Neutrophil (primary cell): ENCODE measurements at regions not wholly inside any gene's neighbourhood (a gene's known extent, or its start where the extent isn't known, plus 50 kb on each side); places are given as distances from the start of the nearest gene placed in this dataset.
"Not testable (repeated sequence)": the region's sequence is repeated elsewhere in the genome, so short reads cannot be mapped to it uniquely, and the experiment has no call there.

Experiments used
- H3K27ac ChIP-seq: fragments of 200-600 bp; sonication (generic); 2 replicates; pipeline ENCODE4 v1.5.1; 2016; ENCODE audit warnings: mild to moderate bottlenecking, moderate library complexity
- H3K27me3 ChIP-seq: fragments of 200-600 bp; sonication (generic); 2 replicates; pipeline ENCODE4 v1.6.0; 2016; ENCODE audit warnings: mild to moderate bottlenecking
- H3K36me3 ChIP-seq: fragments of 200-600 bp; sonication (generic); 2 replicates; pipeline ENCODE4 v1.5.1; 2017
- H3K4me1 ChIP-seq, 2 experiments: fragments of 200-600 bp in 1 of 2; sonication (generic) in 1 of 2; 1 replicate in 1 of 2; 2 replicates in 1 of 2; pipeline versions ENCODE4 v1.5.1 to v1.6.1; 2013 to 2016; ENCODE audit warnings: low read depth in 1 of 2, low read length in 1 of 2, mild to moderate bottlenecking in 1 of 2, moderate library complexity in 1 of 2; ENCODE audit not compliant: control insufficient read depth in 1 of 2, insufficient read depth in 1 of 2
- H3K4me3 ChIP-seq, 2 experiments: fragments of 200-600 bp in 1 of 2; sonication (generic) in 1 of 2; 1 replicate in 1 of 2; 2 replicates in 1 of 2; pipeline ENCODE4 v1.5.1; 2013 to 2016; ENCODE audit warnings: low read depth in 1 of 2, low read length in 1 of 2, mild to moderate bottlenecking in 1 of 2, moderate library complexity in 1 of 2
- H3K9me3 ChIP-seq: fragments of 200-600 bp; sonication (generic); 2 replicates; pipeline ENCODE4 v1.5.1; 2016
- CTCF ChIP-seq: fragments of 200-600 bp; sonication (generic); IDR thresholded peaks from 2 replicates; pipeline ENCODE4 v1.5.1; 2016; ENCODE audit warnings: antibody characterized with exemption

GRCh38 chrX:883588-883987, 253.0 kb downstream of the SHOX start:
- Histone ChIP-seq H3K27ac (no peak overlapping the region), H3K4me1 (no peaks in the 10 kb centered on the region), H3K4me3 (no peak overlapping the region), H3K9me3 (no peaks in the 10 kb centered on the region), H3K36me3 (no peaks in the 10 kb centered on the region), H3K27me3 (no peaks in the 10 kb centered on the region)
- TF ChIP-seq CTCF, result no peak

GRCh38 chrX:879756-880698, 249.4 kb downstream of the SHOX start:
- H3K27me3 ChIP-seq, H3K27ac ChIP-seq, H3K4me3 ChIP-seq, H3K36me3 ChIP-seq, H3K9me3 ChIP-seq, H3K4me1 ChIP-seq: not testable (repeated sequence)

- TF ChIP-seq CTCF, result no peak
- Histone ChIP-seq H3K27ac (no peak overlapping the region), H3K27me3 (no peaks in the 10 kb centered on the region), H3K4me1 (no peaks in the 10 kb centered on the region), H3K9me3 (no peaks in the 10 kb centered on the region), H3K36me3 (no peaks in the 10 kb centered on the region), H3K4me3 (no peak overlapping the region)
Measured at GRCh38 chrX:874061-874460, 243.5 kb downstream of the SHOX start.

GRCh38 chrX:873016-873415, 242.4 kb downstream of the SHOX start:
- no peak overlapping the region for H3K4me3 ChIP-seq
- no peaks in the 10 kb centered on the region for H3K4me1 ChIP-seq
- no peak for TF ChIP-seq CTCF
- H3K36me3 ChIP-seq, result no peaks in the 10 kb centered on the region
- H3K27ac ChIP-seq, result no peak overlapping the region
- no peaks in the 10 kb centered on the region for H3K9me3 ChIP-seq
- H3K27me3 ChIP-seq, result peaks cover 3% of the 10 kb centered on the region

GRCh38 chrX:872090-872489, 241.5 kb downstream of the SHOX start:
- Histone ChIP-seq H3K27me3 (peaks cover 7% of the 10 kb centered on the region), H3K4me3 (no peak overlapping the region), H3K4me1 (no peaks in the 10 kb centered on the region), H3K36me3 (no peaks in the 10 kb centered on the region), H3K9me3 (no peaks in the 10 kb centered on the region), H3K27ac (no peak overlapping the region)
- TF ChIP-seq CTCF, result no peak

- Histone ChIP-seq H3K9me3 (no peaks in the 10 kb centered on the region), H3K36me3 (no peaks in the 10 kb centered on the region), H3K4me3 (no peak overlapping the region), H3K4me1 (no peaks in the 10 kb centered on the region), H3K27me3 (peaks cover 7% of the 10 kb centered on the region), H3K27ac (no peak overlapping the region)
- TF ChIP-seq CTCF, result no peak
Measured at GRCh38 chrX:871626-872025, 241.0 kb downstream of the SHOX start.
